ENCODE measurements at regions not wholly inside any gene's neighbourhood (a gene's known extent, or its start where the extent isn't known, plus 50 kb on each side); places are given as distances from the start of the nearest gene placed in this dataset.

DNA sequence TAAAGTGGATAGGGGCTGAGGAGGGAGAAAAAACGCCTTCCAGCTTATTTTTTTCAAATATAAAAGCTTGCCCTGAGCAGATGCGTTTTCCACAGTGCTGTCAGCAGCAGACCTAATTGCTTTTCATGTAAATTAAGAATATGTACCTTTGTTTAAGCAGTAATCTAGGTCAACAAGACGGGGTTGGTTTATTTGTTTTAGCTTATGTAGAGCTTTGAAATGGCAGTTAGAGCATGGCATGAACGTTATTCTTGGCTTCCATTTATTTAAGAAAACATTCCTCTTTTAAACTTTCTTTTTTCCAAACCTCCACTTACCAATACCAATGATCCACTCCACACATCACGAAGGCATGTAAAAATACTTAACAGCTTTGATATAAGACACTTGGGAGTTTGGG is 220.3 kb upstream of the TENM3 start:
- TF ChIP-seq, protein P1, sequence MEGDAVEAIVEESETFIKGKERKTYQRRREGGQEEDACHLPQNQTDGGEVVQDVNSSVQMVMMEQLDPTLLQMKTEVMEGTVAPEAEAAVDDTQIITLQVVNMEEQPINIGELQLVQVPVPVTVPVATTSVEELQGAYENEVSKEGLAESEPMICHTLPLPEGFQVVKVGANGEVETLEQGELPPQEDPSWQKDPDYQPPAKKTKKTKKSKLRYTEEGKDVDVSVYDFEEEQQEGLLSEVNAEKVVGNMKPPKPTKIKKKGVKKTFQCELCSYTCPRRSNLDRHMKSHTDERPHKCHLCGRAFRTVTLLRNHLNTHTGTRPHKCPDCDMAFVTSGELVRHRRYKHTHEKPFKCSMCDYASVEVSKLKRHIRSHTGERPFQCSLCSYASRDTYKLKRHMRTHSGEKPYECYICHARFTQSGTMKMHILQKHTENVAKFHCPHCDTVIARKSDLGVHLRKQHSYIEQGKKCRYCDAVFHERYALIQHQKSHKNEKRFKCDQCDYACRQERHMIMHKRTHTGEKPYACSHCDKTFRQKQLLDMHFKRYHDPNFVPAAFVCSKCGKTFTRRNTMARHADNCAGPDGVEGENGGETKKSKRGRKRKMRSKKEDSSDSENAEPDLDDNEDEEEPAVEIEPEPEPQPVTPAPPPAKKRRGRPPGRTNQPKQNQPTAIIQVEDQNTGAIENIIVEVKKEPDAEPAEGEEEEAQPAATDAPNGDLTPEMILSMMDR (IDR thresholded peaks at IDR 0.05; ENCODE audit: low read length, missing control alignments) = no peak
- no peak for DNase-seq (ENCODE audit: low read depth)
- no peak overlapping the region for H3K4me3 ChIP-seq (replicated peaks; ENCODE audit: low read depth, low read length)

DNA sequence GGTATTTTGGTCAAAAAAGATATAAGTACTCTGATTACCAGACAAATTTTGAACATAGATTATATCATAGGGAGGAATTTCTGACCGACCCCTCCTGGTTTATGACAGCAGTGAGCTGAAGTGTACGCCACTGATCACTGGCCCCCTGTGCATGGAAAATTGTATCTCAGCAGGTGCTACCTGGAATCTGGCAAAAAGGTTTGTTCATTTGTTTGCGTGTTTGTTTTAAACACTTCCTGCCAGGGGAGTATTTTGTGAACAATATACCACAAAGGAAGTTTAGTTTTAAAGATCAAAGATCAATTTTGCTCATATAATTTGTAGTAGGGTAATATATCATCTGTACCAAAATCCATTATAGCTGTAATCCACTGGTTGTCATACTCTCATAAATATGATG is 219.7 kb upstream of the TENM3 start:
- TF ChIP-seq, protein P1 (IDR thresholded peaks at IDR 0.05; ENCODE audit: low read length, missing control alignments) = no peak
- H3K4me3 ChIP-seq (replicated peaks; ENCODE audit: low read depth, low read length) = no peak overlapping the region
- no peak for DNase-seq (ENCODE audit: low read depth)

DNA sequence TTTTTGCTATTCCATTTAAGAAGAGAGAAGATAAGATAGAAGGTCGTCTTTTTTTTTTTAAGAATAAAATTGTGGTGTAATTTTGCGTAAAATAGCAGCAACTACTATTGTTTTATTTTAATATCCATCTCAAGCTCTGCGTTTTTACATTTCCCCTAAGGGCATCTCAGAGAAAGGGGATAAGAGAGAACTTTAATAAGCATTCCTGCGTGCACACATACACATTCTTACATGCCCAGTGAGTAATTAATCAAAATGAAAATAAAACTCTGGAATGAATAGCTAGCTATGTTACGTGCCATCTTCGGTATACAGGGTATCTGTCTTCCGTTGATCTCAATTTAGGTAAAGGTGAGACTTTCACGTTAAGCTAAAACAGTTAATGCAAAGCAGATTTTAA is 200.3 kb upstream of the TENM3 start:
- no peak for DNase-seq (ENCODE audit: low read depth)
- TF ChIP-seq, protein P1 (IDR thresholded peaks at IDR 0.05; ENCODE audit: low read length, missing control alignments) = no peak
- no peak overlapping the region for H3K4me3 ChIP-seq (replicated peaks; ENCODE audit: low read depth, low read length)

DNA sequence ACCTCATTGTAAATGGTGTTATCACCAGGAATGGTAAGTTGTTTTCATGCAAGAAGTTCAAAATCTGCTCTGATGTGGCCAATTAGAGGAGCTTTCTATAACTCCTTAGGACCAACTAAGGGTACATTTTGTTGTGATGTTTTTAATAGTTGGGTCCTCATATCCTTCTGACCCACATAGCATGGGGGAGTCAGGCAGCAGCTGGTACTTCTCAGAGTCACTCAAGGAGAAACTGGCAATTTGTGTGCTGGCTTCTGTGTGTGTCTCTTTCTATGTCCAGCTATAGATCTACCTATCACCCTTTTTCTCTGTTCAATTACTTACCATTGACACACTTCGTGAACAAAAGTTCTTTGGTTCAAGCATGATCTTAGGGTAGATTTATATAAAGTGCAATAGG is 194.3 kb upstream of the TENM3 start:
- H3K4me3 ChIP-seq (replicated peaks; ENCODE audit: low read depth, low read length) = no peak overlapping the region
- TF ChIP-seq, protein P1 (IDR thresholded peaks at IDR 0.05; ENCODE audit: low read length, missing control alignments) = no peak
- no peak for DNase-seq (ENCODE audit: low read depth)

DNA sequence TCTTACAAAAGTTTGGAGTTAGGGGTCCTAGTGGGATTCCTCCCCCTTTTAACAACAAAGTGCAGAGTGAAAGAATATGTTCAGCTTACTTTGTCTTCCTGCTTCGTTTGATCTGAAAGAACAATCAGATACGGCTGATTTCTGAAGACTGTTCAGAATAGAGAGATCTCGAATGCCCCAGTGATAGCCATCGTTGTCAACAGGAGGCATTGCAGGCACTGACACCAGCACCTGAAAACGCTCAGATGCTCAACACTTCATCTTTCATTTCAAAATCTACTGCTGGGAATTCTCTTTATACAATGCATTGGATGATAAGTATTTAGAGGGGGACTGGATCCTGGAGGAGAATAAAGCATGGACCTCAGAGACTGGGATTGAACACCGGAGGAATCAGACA is 186.3 kb upstream of the TENM3 start:
- H3K4me3 ChIP-seq (replicated peaks; ENCODE audit: low read depth, low read length) = no peak overlapping the region
- TF ChIP-seq, protein P1 (IDR thresholded peaks at IDR 0.05; ENCODE audit: low read length, missing control alignments) = no peak

DNA sequence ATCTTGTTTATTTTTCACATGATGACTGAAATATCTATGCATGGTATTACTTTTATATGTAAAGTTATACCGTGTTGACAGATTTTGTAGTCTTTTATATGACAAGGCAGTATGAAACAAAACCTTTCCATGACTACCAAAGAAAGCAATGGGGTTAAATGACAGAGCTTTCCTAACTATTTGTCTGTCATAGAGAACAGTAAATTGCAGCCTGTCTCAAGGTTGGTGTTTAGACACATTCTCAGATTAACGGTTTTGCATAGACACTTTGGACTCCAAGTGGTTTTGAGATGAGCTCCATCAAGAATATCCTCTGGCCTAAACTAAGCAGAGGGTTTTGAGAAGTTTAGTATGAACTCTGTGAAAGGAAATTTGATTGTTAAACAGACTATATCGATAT is 180.7 kb upstream of the TENM3 start:
- DNase-seq (ENCODE audit: low read depth) = no peak
- no peak overlapping the region for H3K4me3 ChIP-seq (replicated peaks; ENCODE audit: low read depth, low read length)
- TF ChIP-seq, protein P1 (IDR thresholded peaks at IDR 0.05; ENCODE audit: low read length, missing control alignments) = no peak

More for the DNA sequence above, 186.3 kb upstream of the TENM3 start:
- no peak for DNase-seq (ENCODE audit: low read depth)

DNA sequence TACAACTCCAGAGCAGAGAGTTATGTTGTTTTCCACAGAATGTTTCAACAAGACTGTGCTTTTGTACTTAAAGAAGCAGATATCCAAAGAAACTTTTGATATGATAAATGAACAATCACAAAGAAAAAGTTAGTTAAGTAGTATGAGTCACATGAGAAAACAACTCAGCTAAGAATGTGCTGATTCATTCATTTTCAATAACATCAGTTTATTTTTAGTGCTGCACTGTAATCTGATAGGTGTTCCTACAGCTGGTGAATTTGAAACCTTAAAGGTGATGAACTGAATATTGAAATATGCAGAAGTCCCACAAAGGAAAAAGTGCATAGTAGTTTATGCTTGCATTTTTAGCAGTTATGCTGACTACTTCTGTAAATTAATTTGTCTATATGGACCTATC is 180.3 kb upstream of the TENM3 start:
- DNase-seq (ENCODE audit: low read depth) = peak; percentile 66
- TF ChIP-seq, protein P1 (IDR thresholded peaks at IDR 0.05; ENCODE audit: low read length, missing control alignments) = no peak
- H3K4me3 ChIP-seq (replicated peaks; ENCODE audit: low read depth, low read length) = no peak overlapping the region
